ENCODE measurements at regions not wholly inside any gene's neighbourhood (a gene's known extent, or its start where the extent isn't known, plus 50 kb on each side); places are given as distances from the start of the nearest gene placed in this dataset.

DNA sequence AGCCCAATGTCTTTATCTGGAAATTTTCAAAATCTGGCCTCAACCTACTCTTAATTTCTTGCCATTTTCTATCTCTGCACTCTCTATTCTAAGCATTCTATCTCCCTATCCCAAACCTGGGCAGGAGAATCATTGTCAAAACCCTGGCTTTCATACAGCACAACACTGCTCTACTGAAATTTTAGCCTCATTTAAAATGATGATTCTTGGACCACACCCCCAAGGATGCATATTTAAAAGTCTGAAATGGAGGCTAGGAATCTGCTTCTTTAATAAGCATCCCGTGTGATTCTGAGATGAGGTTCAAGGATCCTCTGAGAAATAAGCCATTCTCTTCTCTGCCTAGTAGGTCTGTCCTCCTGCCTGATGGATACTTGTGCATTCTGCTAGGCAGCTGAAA, 50.8 kb upstream of the EGR2 start:
- ATAC-seq (no peak), DNase-seq (no peak)
- H3K27me3 ChIP-seq = peaks cover 0 to 7% (median 0%) of the 10 kb centered on the region in 9 donors
- intact Hi-C loops (cut with DNase I) = no loop called here
- H3K27ac ChIP-seq = no peak overlapping the region
- H3K36me3 ChIP-seq = no peaks in the 10 kb centered on the region
- H3K9me3 ChIP-seq = no peaks in the 10 kb centered on the region
- WGBS, 4 donors = 58 to 85% (median 84%) methylated on average over 1 of the region's 1 CpG
- H3K4me1 ChIP-seq = no peaks in the 10 kb centered on the region
- TF ChIP-seq, protein P1, sequence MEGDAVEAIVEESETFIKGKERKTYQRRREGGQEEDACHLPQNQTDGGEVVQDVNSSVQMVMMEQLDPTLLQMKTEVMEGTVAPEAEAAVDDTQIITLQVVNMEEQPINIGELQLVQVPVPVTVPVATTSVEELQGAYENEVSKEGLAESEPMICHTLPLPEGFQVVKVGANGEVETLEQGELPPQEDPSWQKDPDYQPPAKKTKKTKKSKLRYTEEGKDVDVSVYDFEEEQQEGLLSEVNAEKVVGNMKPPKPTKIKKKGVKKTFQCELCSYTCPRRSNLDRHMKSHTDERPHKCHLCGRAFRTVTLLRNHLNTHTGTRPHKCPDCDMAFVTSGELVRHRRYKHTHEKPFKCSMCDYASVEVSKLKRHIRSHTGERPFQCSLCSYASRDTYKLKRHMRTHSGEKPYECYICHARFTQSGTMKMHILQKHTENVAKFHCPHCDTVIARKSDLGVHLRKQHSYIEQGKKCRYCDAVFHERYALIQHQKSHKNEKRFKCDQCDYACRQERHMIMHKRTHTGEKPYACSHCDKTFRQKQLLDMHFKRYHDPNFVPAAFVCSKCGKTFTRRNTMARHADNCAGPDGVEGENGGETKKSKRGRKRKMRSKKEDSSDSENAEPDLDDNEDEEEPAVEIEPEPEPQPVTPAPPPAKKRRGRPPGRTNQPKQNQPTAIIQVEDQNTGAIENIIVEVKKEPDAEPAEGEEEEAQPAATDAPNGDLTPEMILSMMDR (IDR thresholded peaks at IDR 0.05) = no peak
- TF ChIP-seq POLR2A (IDR thresholded peaks at IDR 0.05) = no peak
- no peak overlapping the region for H3K4me3 ChIP-seq

- H3K4me1 ChIP-seq = peaks cover 0 to 2% (median 0%) of the 10 kb centered on the region in 12 donors
- intact Hi-C loops (cut with DNase I) = no loop called here
- H3K36me3 ChIP-seq = no peaks in the 10 kb centered on the region
- H3K4me3 ChIP-seq = no peak overlapping the region
- TF ChIP-seq, protein P1 (IDR thresholded peaks at IDR 0.05) = no peak
- no peak for TF ChIP-seq POLR2A (IDR thresholded peaks at IDR 0.05)
- no peak overlapping the region for H3K27ac ChIP-seq
- ATAC-seq (no peak), DNase-seq (no peak)
- no peaks in the 10 kb centered on the region for H3K9me3 ChIP-seq
- WGBS, 4 donors = 67 to 81% (median 74%) methylated on average over 2 of the region's 2 CpGs
- peaks cover 0 to 7% (median 0%) of the 10 kb centered on the region in 9 donors for H3K27me3 ChIP-seq
Measured at GRCh38 chr10:62866451-62866850, 50.3 kb upstream of the EGR2 start.
